Lower lobe of right lung (tissue), 2 donors: ENCODE measurements at regions not wholly inside any gene's neighbourhood (a gene's known extent, or its start where the extent isn't known, plus 50 kb on each side); places are given as distances from the start of the nearest gene placed in this dataset.
A peak's percentile ranks its signal among the peaks of the same experiment; 100 is the strongest.
"Not testable (repeated sequence)": the region's sequence is repeated elsewhere in the genome, so short reads cannot be mapped to it uniquely, and the experiment has no call there.

ENCODE experiments used
- ATAC-seq, 2 donors: fragments of 200-7000 bp; cut with Tn5 transposase; one replicate each; pipeline ENCODE4 v1.9.1; 2020 to 2022; ENCODE audit warnings: mild to moderate bottlenecking in 2 of 2, moderate library complexity in 2 of 2
- DNase-seq: peaks from one replicate; pipeline ENCODE4 v3.0.0-alpha.2; 2020
- H3K27ac ChIP-seq: fragments of 200-600 bp; one replicate; pipeline ENCODE4 v1.8.0; 2022
- H3K27me3 ChIP-seq: fragments of 200-600 bp; one replicate; pipeline ENCODE4 v1.8.0; 2022; ENCODE audit warnings: low read depth
- H3K36me3 ChIP-seq: fragments of 200-600 bp; one replicate; pipeline ENCODE4 v1.8.0; 2022; ENCODE audit warnings: mild to moderate bottlenecking
- H3K4me1 ChIP-seq: fragments of 200-600 bp; one replicate; pipeline ENCODE4 v1.8.0; 2022
- H3K4me3 ChIP-seq: fragments of 200-600 bp; one replicate; pipeline ENCODE4 v1.8.0; 2022; ENCODE audit warnings: mild to moderate bottlenecking
- H3K9me3 ChIP-seq: fragments of 200-600 bp; one replicate; pipeline ENCODE4 v1.8.0; 2022
- intact Hi-C: fragments of 100-400 bp; cut with DNase I; formaldehyde crosslinking; loops from one replicate; pipeline ENCODE4 v1.11.0; 2022
- TF ChIP-seq, protein P1 (sequence below): fragments of 200-600 bp; IDR thresholded peaks from one replicate; pipeline ENCODE4 v1.8.0; 2022; ENCODE audit warnings: antibody characterized with exemption, mild to moderate bottlenecking
- donor health status: DM: no; HTN: yes; CAD: no; lungs with severe emphysema.

DNA sequence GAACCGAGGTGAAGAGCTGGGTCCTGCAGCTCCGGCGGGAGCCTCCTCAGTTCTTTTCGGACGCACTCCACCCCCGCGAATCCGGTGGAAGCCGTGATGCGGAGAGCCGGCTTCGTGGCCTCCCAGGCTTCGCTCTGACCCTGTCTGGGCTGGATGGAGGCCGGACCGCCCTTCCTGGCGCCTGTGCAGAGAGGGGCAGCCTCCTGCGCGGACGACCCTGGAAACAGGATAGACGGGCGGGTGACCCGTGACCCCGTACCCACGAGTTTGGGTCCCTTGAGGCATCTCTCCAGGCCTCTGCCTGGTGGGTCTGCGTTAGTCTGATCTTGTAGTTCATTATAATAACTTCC, 136.0 kb downstream of the FOXD4L6 start:
- H3K36me3 ChIP-seq, H3K27me3 ChIP-seq, H3K9me3 ChIP-seq, intact Hi-C loops: not testable (repeated sequence)
- Histone ChIP-seq H3K27ac (peak overlapping the region; percentile 96), H3K4me1 (peaks cover 42% of the 10 kb centered on the region), H3K4me3 (peak overlapping the region; percentile 88)
- ATAC-seq (peak; percentile 38 to 49), DNase-seq (peak; percentile 86)

DNA sequence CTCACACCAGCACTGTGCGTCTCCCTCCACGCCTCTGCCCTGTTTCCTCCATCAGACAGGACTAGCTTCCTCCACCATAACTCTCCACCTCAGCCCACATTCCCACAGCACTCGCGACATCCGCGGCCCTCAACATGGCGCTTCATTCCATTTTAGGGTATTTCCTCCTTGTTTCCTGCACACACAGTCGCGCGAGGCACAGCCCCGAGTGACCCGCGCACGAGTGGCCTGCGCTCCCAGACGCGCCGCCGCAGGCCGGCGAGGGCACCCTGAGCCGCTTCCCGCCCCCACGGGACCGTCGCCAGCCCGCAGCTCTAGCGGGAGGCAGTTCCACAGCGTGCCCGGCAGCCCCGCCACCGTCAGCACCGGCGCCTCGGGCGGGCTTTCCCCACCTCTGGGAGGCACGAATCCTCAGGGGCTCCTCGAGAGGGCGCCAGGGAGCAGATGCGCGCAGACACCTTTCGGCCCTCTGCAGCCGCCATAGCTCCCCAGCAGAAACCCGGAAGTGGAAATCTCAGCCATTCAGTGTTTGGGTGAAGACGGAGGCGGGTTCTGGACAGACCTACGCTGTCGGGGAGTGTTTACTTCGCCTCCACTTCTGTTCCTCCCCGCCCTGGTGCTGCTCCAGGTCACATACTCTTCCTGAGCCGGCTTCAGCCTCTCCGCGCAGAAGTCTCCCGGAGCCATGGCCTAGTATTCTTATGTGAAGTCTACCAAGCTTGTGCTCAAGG, 136.6 kb downstream of the FOXD4L6 start:
- TF ChIP-seq, protein P1, sequence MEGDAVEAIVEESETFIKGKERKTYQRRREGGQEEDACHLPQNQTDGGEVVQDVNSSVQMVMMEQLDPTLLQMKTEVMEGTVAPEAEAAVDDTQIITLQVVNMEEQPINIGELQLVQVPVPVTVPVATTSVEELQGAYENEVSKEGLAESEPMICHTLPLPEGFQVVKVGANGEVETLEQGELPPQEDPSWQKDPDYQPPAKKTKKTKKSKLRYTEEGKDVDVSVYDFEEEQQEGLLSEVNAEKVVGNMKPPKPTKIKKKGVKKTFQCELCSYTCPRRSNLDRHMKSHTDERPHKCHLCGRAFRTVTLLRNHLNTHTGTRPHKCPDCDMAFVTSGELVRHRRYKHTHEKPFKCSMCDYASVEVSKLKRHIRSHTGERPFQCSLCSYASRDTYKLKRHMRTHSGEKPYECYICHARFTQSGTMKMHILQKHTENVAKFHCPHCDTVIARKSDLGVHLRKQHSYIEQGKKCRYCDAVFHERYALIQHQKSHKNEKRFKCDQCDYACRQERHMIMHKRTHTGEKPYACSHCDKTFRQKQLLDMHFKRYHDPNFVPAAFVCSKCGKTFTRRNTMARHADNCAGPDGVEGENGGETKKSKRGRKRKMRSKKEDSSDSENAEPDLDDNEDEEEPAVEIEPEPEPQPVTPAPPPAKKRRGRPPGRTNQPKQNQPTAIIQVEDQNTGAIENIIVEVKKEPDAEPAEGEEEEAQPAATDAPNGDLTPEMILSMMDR = peak; percentile 94

DNA sequence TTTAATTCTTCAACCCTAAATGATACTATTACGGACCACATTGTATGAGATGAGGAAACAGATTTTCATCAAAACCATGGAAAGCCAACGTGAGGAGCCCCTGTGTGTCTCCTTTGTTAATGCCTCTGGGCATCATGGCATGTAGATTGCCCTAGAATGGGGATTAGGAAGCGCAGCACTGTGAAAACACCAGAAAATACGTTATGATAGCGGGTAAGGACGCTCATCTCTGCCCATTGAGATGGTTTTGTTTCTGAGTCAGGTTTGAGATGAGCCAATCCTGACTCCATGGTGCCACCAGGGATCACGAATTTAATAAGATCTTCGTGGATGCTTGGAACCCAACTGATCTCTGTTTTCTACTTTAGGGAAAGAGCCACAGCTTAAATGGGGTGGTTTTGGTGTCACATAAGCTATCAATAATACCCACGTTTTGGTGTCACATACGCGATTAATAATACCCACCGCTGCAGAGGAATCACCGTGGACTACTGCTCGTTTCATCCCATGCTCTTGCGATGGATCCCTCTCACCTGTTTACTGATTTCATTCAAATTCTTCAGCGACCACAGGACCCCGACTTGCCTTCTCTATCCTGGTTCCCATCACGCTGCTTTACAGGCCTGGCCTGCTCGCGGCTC, 137.3 kb downstream of the FOXD4L6 start:
- H3K36me3 ChIP-seq, intact Hi-C loops, DNase-seq, H3K27me3 ChIP-seq, ATAC-seq, H3K9me3 ChIP-seq: not testable (repeated sequence)
- peaks cover 31% of the 10 kb centered on the region for H3K4me1 ChIP-seq
- H3K27ac ChIP-seq = peak overlapping the region; percentile 96
- H3K4me3 ChIP-seq = peak overlapping the region; percentile 88

More for the DNA sequence above, 136.6 kb downstream of the FOXD4L6 start:
- peak; percentile 100 for ATAC-seq
- peak; percentile 98 for DNase-seq
- intact Hi-C loops, H3K36me3 ChIP-seq, H3K27me3 ChIP-seq, H3K9me3 ChIP-seq: not testable (repeated sequence)
- H3K27ac ChIP-seq = peak overlapping the region; percentile 96
- H3K4me1 ChIP-seq = peaks cover 37% of the 10 kb centered on the region
- peak overlapping the region; percentile 88 for H3K4me3 ChIP-seq

DNA sequence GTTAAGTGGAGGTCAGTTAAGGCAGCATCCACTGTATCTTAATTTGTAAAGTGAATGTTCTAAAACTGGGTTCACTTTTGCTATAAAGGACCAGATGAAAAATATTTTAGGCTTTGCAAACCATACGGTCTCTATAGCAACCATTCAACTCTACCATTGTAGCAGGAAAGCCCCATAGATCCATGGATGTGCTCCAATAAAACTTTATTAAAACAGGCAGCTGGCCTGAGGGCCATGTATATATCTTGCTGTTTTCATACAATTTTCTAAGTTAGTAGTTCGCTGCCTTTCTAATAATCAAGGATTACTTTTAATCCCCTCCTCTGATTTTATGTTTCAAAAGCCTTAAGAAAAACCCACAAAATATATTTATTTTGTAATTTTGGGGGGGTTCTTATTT, 142.1 kb downstream of the FOXD4L6 start:
- H3K27ac ChIP-seq, H3K4me3 ChIP-seq, DNase-seq, H3K4me1 ChIP-seq, H3K27me3 ChIP-seq, H3K9me3 ChIP-seq, intact Hi-C loops, H3K36me3 ChIP-seq, ATAC-seq: not testable (repeated sequence)

DNA sequence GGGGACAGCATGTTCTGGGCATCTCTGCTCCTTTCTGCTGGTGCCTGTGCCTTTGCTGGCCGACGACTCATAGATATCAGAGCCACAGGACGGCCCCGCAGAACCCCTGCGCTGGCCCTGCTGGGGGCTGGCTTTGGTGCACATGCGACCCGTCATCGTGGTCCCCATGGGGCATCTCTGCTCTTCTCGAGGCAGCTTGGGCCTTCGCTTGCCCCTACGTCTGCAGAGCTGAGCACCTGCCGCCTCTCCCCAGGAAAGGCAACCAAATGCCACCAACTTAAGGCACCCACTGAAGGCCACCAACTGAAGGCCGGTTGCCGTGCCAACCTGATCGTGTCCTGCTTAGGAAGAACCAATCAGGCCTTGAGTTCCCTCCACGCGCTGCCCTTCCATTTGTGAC, 153.1 kb downstream of the FOXD4L6 start:
- H3K27me3 ChIP-seq, ATAC-seq, H3K4me1 ChIP-seq, H3K9me3 ChIP-seq, intact Hi-C loops, H3K4me3 ChIP-seq, H3K27ac ChIP-seq, H3K36me3 ChIP-seq: not testable (repeated sequence)
- DNase-seq = peak; percentile 45

DNA sequence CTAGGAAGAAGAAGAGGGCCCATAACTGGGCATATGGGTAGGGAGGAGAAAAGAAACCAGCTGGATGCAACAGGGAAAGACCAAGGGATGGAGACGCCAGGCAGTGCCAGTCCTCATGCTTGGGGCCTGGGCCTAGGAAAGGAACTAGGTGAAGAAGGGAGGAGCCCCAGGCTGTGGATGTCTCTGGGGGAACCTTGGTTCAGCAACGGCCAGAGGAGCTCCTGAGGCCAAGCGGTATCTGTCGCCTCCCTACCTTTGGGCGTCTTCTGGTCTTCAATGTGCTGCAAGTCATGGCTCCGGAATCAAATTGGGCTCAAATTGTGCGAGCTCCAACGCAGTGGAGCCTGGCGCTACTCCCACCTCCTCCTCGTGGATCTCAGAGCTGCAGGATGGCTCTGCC, 153.6 kb downstream of the FOXD4L6 start:
- intact Hi-C loops, H3K4me1 ChIP-seq, H3K4me3 ChIP-seq, ATAC-seq, H3K27ac ChIP-seq, H3K9me3 ChIP-seq, H3K36me3 ChIP-seq, H3K27me3 ChIP-seq, DNase-seq: not testable (repeated sequence)

DNA sequence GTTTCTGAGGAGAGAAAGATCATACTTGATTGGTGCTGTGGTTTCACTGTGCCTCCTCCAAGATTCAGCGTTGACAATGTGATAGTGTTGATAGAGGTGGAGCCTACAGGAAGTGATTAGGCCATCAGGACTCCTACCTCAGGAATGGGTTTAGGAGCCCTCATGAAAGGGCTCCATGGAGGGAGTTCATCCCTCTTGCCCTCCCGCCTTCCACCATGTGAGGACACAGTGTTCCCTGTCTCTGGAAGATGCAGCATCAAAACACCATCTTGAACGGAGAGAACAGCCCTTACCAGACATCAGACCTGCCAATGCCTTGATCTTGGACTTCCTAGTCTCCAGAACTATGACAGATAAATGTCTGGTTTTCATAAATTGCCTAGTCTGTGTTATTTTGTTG, 156.7 kb downstream of the FOXD4L6 start:
- H3K27ac ChIP-seq, ATAC-seq, H3K9me3 ChIP-seq, intact Hi-C loops, H3K4me3 ChIP-seq, H3K36me3 ChIP-seq, H3K27me3 ChIP-seq, DNase-seq, H3K4me1 ChIP-seq: not testable (repeated sequence)

DNA sequence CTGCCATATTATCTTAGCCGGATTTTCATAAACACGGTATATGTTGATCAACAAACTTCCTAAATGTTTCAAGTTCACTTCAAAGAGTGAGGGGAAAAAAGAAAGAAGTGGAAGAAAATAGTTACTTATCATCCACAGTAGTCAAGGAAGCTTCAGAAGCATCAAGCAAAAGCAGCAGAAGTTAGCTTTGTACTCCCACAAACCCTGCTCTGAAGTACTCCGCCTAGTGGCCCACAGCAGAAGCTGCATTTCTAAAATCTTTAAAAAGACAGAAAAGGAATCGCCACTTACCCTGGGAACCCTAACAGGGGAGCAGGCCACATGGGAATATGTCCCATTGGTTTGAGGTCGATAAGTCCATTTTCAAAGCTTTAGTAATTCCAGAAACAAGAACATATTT, 158.1 kb downstream of the FOXD4L6 start:
- ATAC-seq, H3K27me3 ChIP-seq, DNase-seq, H3K4me1 ChIP-seq, H3K9me3 ChIP-seq, H3K27ac ChIP-seq, intact Hi-C loops, H3K4me3 ChIP-seq, H3K36me3 ChIP-seq: not testable (repeated sequence)
- TF ChIP-seq, protein P1 = peak; percentile 37

DNA sequence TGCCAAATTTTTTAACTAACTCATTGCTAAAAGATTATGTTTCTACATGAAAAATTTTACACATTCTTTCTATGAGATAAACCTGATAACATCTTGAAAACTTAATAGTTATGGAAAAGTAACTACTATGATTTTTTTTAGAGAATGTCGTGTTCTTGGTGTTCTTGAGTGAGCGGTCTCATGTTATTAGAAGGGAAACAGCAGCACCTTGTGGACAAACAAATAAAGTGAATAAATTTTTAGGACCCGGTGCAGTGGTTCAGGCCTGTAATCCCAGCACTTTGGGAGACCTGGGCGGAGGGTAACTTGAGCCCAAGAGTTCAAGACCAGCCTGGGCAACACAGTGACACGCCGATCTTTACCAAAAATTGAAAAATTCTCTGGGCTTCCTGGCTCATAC, 166.0 kb downstream of the FOXD4L6 start:
- not testable (repeated sequence) for H3K4me1 ChIP-seq

DNA sequence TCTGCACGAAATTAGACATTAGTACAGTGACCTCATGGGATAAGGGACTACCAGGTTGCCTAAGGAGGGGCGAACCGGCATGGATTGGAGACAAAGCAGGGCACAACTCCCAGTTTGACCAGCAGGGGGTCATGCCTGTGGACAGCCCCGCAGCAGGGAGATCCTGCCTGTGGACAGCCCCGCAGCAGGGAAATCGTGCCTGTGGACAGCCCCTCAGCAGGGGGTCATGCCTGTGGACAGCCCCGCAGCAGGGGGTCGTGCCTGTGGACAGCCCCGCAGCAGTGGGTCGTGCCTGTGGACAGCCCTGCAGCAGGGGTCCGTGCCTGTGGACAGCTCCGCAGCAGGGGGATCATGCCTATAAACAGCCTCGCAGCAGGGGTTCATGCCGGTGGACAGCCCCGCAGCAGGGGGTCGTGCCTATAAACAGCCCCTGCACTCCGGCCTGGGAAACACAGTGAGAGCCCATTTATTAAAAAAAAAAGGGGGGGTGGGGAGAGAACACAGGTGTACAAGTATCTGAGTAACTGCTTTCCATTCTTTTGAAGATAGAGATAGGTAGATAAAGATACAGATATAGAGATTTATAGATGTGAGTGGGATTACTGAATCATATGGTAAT, 176.5 kb downstream of the FOXD4L6 start:
- H3K36me3 ChIP-seq, H3K27me3 ChIP-seq, intact Hi-C loops, H3K27ac ChIP-seq, H3K4me3 ChIP-seq, DNase-seq, H3K9me3 ChIP-seq, H3K4me1 ChIP-seq, ATAC-seq: not testable (repeated sequence)

More for the DNA sequence above, 166.0 kb downstream of the FOXD4L6 start:
- H3K36me3 ChIP-seq, H3K4me3 ChIP-seq, H3K27me3 ChIP-seq, H3K27ac ChIP-seq, H3K9me3 ChIP-seq, ATAC-seq, DNase-seq, intact Hi-C loops: not testable (repeated sequence)

DNA sequence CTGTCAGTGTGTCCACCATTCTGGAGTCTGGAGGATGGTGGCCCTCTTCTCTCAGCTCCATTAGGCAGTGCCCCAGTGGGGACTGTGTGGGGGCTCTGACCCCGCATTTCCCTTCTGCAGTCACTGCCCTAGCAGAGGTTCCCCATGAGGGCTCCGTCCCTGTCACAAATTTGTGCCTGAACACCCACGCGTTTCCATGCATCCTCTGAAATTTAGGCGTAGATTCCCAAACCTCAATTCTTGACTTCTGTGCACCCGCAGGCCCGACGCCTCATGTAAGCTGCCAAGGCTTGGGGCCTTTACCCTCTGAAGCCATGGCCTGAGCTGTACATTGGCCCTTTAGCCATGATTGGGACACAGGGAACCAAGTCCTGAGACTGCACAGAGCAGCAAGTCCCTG, 182.3 kb downstream of the FOXD4L6 start:
- H3K4me3 ChIP-seq, H3K27ac ChIP-seq, H3K4me1 ChIP-seq, ATAC-seq, H3K9me3 ChIP-seq, H3K27me3 ChIP-seq, H3K36me3 ChIP-seq, intact Hi-C loops, DNase-seq: not testable (repeated sequence)

DNA sequence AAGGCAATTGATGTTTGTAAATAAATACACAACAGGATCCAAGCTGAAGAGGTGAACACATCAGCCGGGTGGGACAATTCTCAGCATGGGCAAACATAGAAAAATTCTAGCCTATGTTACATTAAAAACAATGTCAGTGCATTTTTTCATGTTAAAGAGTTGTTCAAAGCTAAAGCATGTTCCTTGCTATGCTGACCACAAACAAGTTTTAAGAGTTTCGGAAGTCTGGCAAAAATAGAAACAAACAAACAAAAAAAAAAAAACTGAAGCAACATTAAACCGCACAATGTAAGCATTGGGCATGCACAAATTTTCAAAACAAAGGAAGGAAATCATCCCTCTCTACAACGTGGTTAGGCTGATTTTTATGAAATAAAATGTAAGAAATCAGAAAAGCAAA, 185.8 kb downstream of the FOXD4L6 start:
- intact Hi-C loops, H3K9me3 ChIP-seq, H3K27me3 ChIP-seq, H3K4me3 ChIP-seq, H3K27ac ChIP-seq, DNase-seq, ATAC-seq, H3K36me3 ChIP-seq, H3K4me1 ChIP-seq: not testable (repeated sequence)
